ENCODE measurements at regions not wholly inside any gene's neighbourhood (a gene's known extent, or its start where the extent isn't known, plus 50 kb on each side); places are given as distances from the start of the nearest gene placed in this dataset.
A peak's percentile ranks its signal among the peaks of the same experiment; 100 is the strongest.

DNA sequence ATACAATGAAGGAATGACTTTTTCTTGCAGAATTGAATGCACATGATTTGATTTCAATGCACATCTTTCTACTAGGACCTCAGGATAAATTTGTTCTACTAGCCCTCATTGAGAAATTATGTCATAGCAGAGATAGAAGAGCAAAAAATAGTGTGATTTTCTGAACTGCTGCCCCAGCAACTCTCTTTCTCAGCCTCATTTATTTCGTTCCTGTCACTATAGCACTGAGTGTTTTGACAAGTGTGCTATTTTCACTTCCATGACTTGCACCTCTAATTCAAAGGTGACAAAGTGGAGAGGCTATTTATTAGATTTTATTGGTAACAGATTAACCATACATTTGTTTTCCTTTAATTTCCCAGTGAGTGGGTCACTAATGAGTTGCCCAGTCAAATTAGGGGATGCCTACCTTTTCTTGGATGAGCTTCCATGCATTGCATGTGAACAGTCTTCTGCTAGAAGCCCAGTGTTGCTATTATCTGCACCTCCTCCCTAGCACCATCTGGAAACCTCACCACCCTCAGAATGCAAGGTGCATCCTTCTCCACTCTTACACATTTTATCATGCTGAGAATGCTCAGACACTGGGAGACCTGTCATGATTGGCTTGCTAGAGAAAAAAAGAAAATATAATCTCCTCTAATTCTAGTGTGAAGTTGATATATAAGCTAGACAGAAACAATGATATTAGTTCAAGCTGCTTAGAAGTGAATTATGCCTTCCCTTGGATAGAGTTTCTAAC lies 119.6 kb upstream of the CTTNBP2 start (continued):
- TF ChIP-seq, protein P1, sequence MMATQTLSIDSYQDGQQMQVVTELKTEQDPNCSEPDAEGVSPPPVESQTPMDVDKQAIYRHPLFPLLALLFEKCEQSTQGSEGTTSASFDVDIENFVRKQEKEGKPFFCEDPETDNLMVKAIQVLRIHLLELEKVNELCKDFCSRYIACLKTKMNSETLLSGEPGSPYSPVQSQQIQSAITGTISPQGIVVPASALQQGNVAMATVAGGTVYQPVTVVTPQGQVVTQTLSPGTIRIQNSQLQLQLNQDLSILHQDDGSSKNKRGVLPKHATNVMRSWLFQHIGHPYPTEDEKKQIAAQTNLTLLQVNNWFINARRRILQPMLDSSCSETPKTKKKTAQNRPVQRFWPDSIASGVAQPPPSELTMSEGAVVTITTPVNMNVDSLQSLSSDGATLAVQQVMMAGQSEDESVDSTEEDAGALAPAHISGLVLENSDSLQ (IDR thresholded peaks at IDR 0.05), result 0 out of 2 replicates have a peak, but pooled peaks have one; percentile 9
- no peak for TF ChIP-seq PAX5 (IDR thresholded peaks at IDR 0.05; ENCODE audit: borderline replicate concordance, low read depth, low read length)
- TF ChIP-seq GATAD2B (conservative IDR thresholded peaks at IDR 0.05; ENCODE audit: low read depth), result no peak
- TF ChIP-seq CBX3 (IDR thresholded peaks at IDR 0.05; ENCODE audit: borderline replicate concordance, low read depth), result no peak
- TF ChIP-seq KDM1A (IDR thresholded peaks at IDR 0.05; ENCODE audit: borderline replicate concordance), result no peak
- TF ChIP-seq POLR2AphosphoS2 (IDR thresholded peaks at IDR 0.05; ENCODE audit: low read depth, low read length), result no peak
- no peak for TF ChIP-seq NFYB (IDR thresholded peaks at IDR 0.05; ENCODE audit: insufficient read depth, low read depth, low read length)
- peak; percentile 55; the same call in 1 of the 2 replicates for TF ChIP-seq ATF7 (IDR thresholded peaks at IDR 0.05; ENCODE audit: low read depth)
- TF ChIP-seq HDGF (IDR thresholded peaks at IDR 0.05), result no peak

DNA sequence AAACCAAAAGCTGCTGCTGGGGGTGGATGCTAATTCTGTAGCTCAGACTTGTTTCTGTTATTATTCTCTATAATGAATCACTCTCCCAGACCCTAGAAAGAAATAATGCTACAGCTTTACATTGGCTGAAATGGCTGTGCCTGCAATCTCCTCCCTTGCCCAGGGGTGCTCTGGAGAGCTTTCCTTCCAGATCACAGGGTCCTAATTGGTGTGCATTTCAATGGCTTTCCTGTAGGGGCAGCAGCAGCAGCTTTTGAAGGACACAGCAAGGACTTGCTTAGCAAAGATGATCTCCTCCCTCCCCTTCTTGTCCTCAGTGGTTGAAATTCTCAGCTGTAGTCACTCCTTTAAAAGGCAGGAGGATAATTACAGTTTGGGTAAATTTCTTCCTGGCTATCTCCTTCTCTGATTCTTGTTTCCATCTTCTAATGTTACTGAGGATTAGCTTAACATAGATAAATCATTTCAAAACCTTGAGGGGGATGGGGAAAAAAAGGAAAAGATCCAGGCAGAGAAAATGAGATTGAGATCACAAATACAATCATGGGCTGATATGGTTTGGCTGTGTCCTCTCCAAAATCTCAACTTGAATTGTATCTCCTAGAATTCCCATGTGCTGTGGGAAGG lies 120.2 kb upstream of the CTTNBP2 start:
- peak; percentile 98 for ATAC-seq
- ChIA-PET CTCF (interaction anchor here (0.7 to 1.7 kb wide), 24 partner anchors 10 to 593 kb away, joined by 3 to 8 read pairs (median 3); no protein-coding TSS in a partner anchor), POLR2A (no interaction called here), SMC1A (ENCODE audit: uncharacterized antibody, unreplicated experiment) (interaction anchor here (0.6 to 1.7 kb wide), 16 partner anchors 11 to 290 kb away, joined by 3 to 8 read pairs (median 4); no protein-coding TSS in a partner anchor), RAD21 (ENCODE audit: unreplicated experiment) (interaction anchor here (0.8 to 1.5 kb wide), 4 partner anchors 106 to 206 kb away, joined by 3 to 8 read pairs (median 3); no protein-coding TSS in a partner anchor)
- H3K79me2 ChIP-seq (ENCODE audit: control insufficient read depth, insufficient read depth, low read length), result no peaks in the 10 kb centered on the region
- H3K9me3 ChIP-seq (replicated peaks; ENCODE audit: control insufficient read depth, insufficient read depth, low read length), result no peaks in the 10 kb centered on the region; the same call in 2 of the 3 replicates
- DNase-seq (ENCODE audit: low read depth, low spot score), result no peak
- no peaks in the 10 kb centered on the region for H3K27me3 ChIP-seq (replicated peaks in 1 of 2; ENCODE audit: control insufficient read depth in 2 of 2, insufficient read depth in 2 of 2, low read length in 1 of 2)
- H3K27ac ChIP-seq (ENCODE audit: control insufficient read depth, insufficient read depth), result no peak overlapping the region
- H4K20me1 ChIP-seq (ENCODE audit: control insufficient read depth, insufficient read depth), result no peaks in the 10 kb centered on the region
- no peak overlapping the region for H3K4me3 ChIP-seq
- no TSS peak for BruUV-seq (replicated peaks)
- FAIRE-seq, result no peak
- H3K4me2 ChIP-seq (ENCODE audit: control insufficient read depth, insufficient read depth), result no peak overlapping the region
- TF ChIP-seq RAD21 (IDR thresholded peaks at IDR 0.05; ENCODE audit: insufficient read depth, low read depth, low read length) (peak; percentile 32; the same call in 1 of the 2 replicates), JUNB (IDR thresholded peaks at IDR 0.05) (no peak), SMC3 (IDR thresholded peaks at IDR 0.05; ENCODE audit: borderline replicate concordance, low read length) (peak; percentile 18; the same call in 1 of the 2 replicates), YY1 (IDR thresholded peaks at IDR 0.05; ENCODE audit: low read depth, low read length) (0 out of 2 replicates have a peak, but pooled peaks have one; percentile 11)
- TF ChIP-seq, protein P2, sequence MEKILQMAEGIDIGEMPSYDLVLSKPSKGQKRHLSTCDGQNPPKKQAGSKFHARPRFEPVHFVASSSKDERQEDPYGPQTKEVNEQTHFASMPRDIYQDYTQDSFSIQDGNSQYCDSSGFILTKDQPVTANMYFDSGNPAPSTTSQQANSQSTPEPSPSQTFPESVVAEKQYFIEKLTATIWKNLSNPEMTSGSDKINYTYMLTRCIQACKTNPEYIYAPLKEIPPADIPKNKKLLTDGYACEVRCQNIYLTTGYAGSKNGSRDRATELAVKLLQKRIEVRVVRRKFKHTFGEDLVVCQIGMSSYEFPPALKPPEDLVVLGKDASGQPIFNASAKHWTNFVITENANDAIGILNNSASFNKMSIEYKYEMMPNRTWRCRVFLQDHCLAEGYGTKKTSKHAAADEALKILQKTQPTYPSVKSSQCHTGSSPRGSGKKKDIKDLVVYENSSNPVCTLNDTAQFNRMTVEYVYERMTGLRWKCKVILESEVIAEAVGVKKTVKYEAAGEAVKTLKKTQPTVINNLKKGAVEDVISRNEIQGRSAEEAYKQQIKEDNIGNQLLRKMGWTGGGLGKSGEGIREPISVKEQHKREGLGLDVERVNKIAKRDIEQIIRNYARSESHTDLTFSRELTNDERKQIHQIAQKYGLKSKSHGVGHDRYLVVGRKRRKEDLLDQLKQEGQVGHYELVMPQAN (conservative IDR thresholded peaks at IDR 0.05), result no peak
- TF ChIP-seq, protein P3, sequence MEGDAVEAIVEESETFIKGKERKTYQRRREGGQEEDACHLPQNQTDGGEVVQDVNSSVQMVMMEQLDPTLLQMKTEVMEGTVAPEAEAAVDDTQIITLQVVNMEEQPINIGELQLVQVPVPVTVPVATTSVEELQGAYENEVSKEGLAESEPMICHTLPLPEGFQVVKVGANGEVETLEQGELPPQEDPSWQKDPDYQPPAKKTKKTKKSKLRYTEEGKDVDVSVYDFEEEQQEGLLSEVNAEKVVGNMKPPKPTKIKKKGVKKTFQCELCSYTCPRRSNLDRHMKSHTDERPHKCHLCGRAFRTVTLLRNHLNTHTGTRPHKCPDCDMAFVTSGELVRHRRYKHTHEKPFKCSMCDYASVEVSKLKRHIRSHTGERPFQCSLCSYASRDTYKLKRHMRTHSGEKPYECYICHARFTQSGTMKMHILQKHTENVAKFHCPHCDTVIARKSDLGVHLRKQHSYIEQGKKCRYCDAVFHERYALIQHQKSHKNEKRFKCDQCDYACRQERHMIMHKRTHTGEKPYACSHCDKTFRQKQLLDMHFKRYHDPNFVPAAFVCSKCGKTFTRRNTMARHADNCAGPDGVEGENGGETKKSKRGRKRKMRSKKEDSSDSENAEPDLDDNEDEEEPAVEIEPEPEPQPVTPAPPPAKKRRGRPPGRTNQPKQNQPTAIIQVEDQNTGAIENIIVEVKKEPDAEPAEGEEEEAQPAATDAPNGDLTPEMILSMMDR (IDR thresholded peaks at IDR 0.05 in 2 of 3, conservative IDR thresholded peaks at IDR 0.05 in 1 of 3; ENCODE audit: control insufficient read depth in 2 of 3, extremely low read depth in 1 of 3, insufficient read depth in 1 of 3, low read depth in 3 of 3, low read length in 3 of 3), result peak; percentile 48 to 65 (median 62)
- H3K4me1 ChIP-seq (ENCODE audit: control insufficient read depth, insufficient read depth, low read length), result no peaks in the 10 kb centered on the region
- intact Hi-C loops (cut with micrococcal nuclease; ENCODE audit: unreplicated experiment), result loop anchor here (5.0 kb wide), 2 partner anchors 114 to 159 kb away; no protein-coding TSS in a partner anchor
- in situ Hi-C loops (cut with MboI), result no loop called here
- H2AFZ ChIP-seq (ENCODE audit: control insufficient read depth, low read depth, low read length), result no peak overlapping the region
- no peak overlapping the region for H3K9ac ChIP-seq (ENCODE audit: control insufficient read depth, insufficient read depth, low read length)
- no peaks in the 10 kb centered on the region for H3K36me3 ChIP-seq (ENCODE audit: control insufficient read depth in 2 of 2, insufficient read depth in 2 of 2, low read length in 1 of 2)
